GM19395 (cell line): ENCODE measurements at regions not wholly inside any gene's neighbourhood (a gene's known extent, or its start where the extent isn't known, plus 50 kb on each side); places are given as distances from the start of the nearest gene placed in this dataset.
"Not testable (repeated sequence)": the region's sequence is repeated elsewhere in the genome, so short reads cannot be mapped to it uniquely, and the experiment has no call there.

Experiments
- ATAC-seq: cut with Tn5 transposase; IDR thresholded peaks from one replicate; pipeline ENCODE4 v1.9.1; 2021; ENCODE audit warnings: mild to moderate bottlenecking, moderate library complexity; ENCODE audit not compliant: unreplicated experiment

DNA sequence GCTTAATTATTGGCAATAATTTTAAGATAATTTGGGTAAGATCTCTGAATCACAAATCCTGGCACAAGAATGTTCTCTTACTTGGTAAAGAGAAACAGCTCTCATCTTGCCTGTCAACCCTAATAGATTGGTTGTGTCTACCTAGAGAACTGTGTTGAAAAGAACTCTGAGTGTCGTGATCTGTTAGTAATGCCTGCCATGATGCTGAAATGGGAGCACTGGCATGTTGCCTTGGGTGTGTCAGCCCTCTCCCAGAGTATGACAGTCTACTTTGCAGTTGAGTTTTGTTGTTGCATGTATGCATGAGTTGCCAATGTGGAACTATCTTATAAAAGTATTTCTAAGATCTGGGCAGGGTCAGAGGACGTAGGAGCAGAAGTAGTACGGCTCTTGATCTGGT, 221.4 kb downstream of the MAF start:
- no peak for ATAC-seq

DNA sequence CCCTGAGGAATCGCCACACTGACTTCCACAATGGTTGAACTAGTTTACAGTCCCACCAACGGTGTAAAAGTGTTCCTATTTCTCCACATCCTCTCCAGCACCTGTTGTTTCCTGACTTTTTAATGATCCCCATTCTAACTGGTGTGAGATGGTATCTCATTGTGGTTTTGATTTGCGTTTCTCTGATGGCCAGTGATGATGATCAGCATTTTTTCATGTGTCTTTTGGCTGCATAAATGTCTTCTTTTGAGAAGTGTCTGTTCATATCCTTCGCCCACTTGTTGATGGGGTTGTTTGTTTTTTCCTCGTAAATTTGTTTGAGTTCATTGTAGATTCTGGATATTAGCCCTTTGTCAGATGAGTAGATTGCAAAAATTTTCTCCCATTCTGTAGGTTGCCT, 223.5 kb downstream of the MAF start:
- not testable (repeated sequence) for ATAC-seq

DNA sequence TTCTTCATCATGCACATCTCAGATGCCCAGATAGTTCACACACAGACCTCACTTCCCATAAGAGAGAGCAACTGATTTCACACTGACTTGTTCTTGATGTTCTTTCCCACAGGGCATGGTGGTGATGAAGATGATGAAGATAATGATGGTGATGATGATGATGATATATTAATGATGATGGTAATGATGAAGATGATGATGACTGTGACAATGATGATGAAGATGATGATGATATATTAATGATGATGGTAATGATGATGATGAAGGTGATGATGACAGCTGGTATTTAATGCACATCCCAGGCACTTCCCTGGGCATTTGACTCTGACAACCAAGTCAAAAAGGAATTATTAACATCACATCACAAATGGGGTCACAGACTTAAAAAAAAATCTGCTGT, 225.2 kb downstream of the MAF start:
- no peak for ATAC-seq

DNA sequence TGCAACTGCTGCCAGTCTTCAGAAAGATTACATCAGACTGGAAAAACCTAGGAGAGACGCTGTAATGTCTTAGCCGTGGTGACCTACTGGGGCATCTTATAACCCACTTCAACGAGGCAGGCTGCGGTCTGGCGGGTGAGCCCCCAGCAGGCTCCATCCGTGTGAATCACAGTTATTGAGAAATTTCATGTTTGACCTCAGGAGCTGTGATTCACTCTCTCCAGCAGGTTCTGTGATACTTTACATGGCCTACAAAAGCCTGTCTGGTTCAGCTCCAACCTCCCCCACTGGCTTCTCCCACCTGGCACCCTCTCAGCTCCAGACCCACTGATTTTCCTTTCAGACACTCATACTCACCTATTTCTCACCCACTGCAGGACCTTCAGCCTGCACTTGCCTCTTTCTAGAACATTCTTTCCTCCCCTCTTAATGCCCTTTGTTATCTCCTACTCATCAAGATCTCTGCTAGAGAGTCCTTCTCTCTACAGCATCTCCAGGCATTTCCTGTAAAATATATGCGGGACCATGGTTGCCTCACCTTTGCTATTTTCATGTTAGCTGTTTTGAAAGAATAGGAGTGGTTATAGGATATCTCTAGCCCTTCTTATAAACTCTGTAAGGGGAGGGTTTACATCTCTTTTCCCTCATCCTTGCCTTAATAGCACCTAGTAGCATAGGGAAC, 227.9 kb downstream of the MAF start:
- ATAC-seq = no peak

DNA sequence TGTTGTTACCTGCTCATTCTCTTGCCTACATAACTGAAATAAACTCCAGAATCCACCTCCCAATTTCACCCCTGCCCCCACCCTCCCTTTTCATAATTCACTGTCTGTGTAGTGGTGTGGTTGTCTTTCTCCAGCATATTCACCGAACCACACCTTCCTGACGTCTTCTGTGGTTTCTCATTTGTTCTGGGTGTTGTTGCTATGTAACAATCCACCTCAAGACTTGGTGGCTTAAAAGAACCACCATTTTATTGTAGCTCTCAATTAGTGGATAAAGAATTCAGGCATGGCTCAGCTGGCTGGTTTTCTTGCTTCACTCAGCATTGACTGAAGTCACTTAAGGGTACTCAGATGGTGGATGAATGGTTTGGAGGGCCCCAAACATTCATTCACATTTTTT, 229.8 kb downstream of the MAF start:
- no peak for ATAC-seq

DNA sequence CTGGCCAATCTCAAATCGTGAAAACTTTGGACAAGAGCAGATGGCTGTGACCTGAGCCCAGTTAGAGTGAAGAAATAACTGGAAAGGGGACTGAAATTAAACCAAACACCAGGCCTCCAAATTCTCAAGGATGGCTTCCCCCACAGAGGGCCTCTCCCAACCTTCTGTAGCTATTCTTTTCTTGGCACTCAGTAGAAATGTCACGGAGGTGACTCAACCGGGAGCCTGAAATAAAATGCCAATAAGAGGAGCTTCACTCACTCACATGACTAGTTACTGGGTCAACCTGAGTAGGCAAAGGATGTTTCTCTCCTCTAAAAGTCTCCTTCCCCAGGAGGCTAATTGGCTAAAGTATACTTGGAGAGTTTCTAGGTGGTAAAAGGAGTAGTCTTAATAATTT, 230.7 kb downstream of the MAF start:
- ATAC-seq = no peak

DNA sequence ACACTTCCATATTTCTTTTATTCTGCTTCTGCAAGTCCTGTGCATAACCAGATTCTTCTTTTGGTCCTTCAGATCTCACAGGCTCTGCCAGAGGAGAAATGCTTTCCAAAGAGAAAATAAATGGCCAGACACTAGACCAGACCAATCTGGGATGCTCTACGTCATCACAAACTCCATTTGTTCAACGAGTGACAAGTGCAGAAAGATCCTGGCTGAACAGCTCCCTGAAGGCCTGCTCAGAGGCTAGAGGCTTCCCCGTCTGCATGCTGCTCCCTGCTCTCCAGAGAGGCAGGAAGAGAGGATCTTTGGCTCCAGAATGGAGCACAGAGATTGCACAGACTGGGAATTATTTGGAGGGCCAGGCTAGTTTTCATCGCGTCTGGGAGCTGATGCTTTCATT, 232.7 kb downstream of the MAF start:
- no peak for ATAC-seq

DNA sequence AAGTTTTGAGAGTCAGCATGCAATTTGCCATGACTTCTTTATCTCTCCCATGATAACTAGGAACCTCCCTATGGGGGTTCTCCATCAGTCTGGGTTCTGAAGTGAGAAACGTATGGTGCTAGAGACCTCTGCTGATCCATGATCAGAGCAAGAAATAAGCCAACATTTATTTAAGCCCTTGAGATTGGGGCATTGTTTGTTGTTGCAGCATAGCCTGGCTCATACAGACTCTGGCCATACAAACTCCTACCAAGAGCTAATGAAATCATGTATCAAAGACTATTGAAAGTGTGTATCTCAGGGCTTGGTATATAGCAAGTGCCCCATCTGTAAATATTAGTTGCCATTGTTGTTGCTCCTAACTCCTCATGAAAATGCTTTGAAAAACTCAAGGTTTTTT, 233.9 kb downstream of the MAF start:
- no peak for ATAC-seq

DNA sequence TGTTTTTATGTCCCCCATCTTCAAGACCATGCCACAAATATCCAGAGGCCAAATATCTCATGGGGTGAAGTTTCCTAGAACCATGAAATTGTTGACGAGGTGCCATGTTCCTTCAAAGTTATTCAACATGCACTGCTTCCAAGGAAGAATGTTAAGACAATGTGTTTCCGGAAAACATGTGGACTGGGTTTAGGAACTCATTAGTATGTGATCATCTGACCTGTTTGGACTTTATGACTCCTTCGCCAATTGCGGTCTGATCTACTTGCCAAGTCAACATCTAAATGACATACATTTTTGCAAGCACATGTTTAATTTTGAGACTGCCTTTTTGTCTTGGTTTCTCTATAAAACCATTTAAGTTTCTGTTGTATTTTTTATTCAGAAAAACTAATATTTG, 234.8 kb downstream of the MAF start:
- ATAC-seq = no peak

DNA sequence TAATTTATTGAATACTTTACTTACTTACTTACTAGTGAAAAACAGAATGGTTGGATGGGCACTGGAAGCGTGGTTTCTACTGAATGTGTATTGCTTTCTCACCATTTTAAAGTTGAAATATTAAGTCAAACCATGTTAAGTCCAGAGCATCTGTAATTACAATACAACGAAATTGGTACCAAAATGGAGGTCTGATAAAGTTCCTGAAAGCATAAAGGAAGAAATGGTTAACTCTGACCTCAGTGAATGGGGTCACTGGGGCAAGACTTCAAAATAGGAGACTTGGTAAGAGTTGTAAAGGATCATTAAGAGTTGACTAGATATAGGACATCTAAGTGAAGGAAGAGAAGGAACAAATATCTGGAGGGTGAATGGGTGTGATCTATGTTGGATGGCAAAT, 237.1 kb downstream of the MAF start:
- no peak for ATAC-seq

DNA sequence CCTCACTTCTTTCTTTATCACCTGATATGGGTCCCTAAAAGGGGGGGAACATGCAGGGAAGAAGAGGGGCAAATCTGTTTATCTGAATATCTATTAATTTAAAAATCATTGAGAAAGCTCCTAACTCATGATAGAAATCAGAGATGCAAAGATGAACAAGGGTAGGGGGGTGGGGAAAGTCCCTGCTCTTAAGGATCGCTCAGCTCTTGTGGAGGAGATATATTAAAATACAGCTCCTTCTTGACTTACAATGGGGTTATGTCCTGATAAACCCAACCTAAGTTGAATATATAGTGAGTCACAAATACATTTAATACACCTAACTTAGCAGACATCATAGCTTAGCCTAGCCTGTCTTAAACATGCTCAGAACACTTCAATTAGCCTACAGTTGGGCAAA, 237.5 kb downstream of the MAF start:
- ATAC-seq = no peak

DNA sequence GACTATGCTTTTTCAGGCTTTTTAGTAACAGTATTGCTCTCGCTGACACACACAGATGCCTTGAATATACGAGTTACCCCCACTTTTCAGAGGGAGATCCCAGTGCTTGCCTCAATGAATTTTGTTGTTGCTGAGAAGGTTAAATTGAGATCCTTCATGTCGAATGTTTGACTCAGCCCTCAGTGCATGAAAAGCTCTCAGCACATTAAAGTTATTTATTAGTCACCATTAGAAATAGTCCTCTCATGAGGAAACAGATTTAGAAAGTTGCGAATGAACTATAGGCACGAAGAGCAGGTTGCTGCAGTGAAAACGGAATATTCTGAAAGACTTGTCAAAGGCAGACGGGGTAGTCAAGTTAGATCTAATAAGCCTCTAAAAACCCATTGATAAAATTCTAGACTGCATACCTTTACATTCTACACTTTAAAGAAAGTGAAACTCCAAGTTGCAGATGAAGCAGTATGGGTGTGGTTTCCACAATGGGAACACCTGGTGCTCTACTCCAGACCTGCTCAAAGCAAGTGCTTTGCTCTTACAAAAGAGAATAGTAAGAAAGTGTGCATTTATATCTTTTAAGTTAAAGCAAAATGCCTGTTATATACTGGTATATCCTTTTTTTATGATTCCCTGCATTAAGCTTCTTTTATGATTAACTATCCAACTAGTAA, 238.1 kb downstream of the MAF start:
- no peak for ATAC-seq

DNA sequence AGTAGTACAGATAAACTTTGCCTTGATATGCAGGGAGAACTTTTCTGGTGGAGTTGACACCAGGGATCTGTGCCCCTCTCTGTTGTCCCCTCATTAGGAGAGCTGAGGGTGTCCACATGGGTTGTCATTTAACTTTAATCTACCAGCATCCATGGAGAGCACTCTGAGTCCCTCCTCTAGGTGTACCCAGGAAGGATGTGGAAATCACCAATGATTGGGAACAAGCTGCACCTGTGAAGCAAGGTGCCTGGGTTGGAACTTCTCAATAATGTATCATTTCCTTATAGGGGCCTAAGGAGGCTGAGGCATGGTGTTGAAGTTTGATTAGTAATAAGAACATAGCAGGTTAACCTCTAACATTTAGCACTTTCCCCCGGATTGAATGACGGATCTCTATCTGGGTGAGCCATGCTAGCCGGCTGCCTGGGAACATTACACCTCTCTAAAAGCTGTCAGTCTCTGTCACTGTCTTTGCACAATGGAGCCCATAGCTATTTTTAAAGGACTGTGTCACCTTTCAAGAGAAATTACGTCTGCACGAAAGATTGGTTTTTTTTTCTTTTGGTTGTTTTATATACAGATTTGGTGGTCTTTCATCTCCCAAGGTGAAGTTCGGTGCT, 239.3 kb downstream of the MAF start:
- ATAC-seq = no peak

DNA sequence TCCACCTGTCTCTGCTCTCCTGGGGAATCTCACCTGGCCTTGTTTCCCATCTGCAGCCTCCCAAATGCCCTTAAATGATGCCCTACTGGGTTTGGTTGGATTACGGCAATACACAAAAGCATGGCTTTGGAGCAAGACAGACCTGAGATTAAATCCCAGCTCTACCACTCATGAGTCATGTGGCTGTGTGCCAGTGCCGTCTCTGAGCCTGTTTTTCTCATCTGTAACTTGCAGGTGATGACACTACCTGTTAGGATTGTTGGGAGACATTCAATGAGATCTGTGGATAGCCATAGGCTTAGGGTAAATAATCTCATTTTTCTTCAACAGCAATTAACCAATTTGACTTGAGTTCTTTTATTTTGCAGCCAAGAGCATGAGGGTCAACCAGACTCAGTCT, 240.3 kb downstream of the MAF start:
- no peak for ATAC-seq

DNA sequence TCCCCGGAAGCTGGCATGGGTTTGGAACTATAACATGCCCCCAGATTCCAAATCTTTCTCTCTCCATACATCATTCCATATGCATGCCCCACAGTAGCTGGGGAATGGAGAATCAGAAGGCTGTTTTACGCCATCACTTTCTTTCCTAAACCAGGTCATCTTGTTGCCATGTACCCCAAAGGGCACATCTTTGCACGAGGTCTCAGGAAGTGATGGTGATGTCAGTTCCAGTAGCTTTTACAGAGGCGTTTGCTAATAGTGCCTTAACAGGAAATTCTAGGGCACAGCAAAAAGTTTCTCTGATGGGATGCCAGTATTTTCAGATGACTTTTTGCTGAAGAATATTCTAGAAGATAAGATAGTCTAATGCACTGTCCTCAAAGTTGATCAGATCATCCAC, 241.5 kb downstream of the MAF start:
- ATAC-seq = no peak

DNA sequence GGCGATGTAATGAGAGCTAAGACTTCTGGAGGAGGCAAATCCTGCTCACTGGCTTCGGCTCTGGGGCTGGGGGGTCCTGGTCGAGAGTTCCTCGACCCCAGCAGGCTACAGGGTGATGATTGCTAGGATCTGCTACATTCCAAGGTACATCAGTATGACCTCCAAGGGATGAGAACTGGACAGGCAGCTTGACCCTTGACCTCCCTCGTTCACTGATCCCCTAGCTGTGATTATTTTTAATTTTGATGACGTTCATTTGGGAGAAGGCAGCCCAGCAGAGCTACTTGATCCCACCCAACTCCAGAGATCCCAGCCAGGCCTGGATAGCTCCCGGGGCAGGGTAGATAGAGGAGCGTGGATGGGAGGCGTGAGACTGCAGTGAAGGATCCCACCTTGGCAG, 242.3 kb downstream of the MAF start:
- ATAC-seq = no peak

DNA sequence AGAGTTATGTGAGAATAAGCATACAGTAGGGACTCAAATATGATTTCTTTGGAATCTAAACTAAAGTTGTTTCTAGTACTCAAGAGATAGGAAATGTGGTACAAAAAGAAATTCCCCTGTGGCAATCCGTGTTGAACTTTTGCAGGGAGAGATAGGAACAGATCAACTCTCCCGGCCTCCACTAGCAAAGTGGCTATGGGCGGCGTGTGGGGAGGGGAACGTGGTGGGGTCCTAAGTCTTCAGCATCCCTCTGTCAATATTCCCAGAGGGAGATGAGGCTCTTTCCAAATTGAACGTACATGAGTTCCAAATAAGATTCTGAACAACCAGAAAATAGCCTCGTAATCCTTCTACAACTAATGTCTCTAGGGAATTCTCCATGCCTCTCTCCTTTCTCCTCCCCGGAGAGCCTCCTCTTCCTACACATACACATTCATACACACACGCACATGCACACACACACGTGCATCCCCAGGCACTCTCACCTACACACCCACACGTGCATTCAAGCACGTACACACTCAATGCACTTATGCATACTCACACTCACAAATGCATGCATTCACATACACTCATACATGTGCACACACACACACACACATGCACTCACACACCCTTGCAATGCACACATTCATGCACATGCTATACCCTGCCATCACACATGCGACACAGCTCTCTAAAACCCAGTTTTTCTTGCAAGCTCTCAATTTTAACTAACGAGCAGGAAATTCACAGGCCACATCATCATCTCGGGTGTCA, 244.8 kb downstream of the MAF start:
- ATAC-seq = no peak

DNA sequence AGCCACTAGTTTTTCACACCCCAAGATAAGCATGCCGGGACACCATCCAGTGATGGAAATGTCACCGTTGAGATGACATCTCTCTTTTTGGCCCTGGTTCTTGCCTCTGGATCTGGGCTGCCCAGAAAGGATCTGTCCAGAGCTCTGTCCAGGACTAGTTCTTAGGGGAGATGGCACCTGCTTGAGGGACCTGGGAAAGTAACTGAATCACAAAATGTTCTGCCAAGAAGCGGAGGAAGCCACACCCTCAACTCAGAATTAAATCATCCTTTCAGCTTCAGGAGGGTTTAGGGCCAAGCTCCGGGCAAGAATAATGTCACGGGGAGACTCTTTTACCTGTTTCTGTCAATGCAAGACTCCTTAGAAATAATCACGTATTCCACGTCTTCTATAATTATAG, 248.6 kb downstream of the MAF start:
- ATAC-seq = no peak

DNA sequence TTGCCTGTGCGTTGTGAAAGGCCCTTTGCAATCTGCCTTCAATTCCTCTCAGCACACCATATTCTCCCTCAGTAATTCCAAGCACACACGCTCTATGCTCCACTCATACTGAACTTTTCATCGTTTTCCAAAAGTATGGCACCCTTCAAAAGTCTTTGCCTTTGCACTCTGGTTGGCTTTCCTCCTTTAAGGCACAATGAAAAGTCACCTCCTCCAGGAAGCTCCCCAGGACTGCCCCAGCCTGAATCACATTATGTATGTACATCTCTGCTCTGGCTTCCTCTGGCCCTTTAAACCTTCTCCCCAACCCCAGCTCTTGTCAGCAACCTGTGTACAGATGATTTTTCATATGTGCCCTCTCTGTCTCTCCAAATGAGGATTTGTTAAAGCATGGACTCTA, 250.7 kb downstream of the MAF start:
- ATAC-seq = no peak

DNA sequence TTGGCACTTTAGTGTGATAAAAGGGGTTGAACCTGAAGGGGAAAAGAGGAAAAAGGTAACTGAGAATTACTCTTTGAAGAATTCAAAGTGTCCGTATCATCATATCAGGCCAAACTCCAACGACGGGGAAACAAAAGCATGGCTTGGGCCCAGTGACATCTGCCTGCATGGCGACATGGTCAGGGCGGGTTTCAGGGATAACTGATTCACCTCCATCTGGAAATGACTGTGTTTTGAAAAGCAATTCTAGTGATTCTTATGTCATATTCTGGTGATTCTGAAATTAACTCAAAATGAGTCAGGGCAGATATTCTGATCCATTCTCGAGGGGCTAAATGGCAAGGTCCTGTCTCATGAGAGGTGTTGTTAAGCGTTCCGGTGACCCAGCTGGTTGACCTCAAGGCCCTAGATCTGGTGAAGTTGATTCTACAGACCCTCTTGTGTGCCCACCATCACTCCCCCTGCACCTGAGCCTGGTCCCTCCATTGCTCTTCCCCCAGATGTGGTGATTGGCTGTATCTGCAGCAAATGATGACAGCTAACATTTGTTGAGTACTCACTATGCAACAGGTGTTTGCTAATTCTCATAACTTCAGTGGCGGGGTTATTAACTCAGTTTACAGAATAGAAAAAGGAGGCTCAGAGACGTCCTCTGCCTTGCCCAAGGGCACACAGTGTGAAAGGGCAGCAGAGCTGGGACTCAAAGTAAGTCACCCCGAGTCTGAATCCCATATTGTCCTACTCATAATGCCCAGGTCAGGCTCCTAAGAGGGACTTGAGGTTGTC, 251.8 kb downstream of the MAF start:
- ATAC-seq = no peak

DNA sequence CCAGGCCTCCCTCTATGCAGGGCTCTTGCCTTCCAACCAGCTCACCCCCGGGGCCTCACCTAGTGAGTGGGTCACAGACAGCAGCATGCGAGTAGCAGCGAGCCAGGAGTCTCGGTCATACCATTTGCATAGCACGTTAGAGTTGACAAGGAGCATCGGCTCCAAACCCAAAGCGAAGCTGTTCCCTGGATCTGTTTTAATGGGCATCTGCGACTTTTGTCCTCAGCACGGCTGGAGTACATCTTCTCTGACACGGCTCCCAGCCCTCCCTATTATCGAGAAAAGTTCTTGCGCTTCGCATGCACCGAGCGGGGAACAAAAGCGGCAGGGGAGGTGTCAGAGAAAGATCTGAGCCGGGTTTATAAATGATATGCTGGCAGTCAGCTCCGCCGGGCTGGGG, 253.3 kb downstream of the MAF start:
- no peak for ATAC-seq
